PFSK-1 (cell line): ENCODE measurements at regions not wholly inside any gene's neighbourhood (a gene's known extent, or its start where the extent isn't known, plus 50 kb on each side); places are given as distances from the start of the nearest gene placed in this dataset.

ENCODE experiments used
- POLR2AphosphoS5 ChIP-seq: IDR thresholded peaks from 2 replicates; pipeline ENCODE4 v1.6.1; 2012; ENCODE audit warnings: low read depth, mild to moderate bottlenecking, control low read depth, low read length, moderate library complexity
- SIN3A ChIP-seq: IDR thresholded peaks from 2 replicates; pipeline ENCODE4 v1.6.1; 2012; ENCODE audit warnings: mild to moderate bottlenecking, low read length, moderate library complexity, borderline replicate concordance; ENCODE audit not compliant: insufficient read depth
- TAF1 ChIP-seq: IDR thresholded peaks from 2 replicates; pipeline ENCODE4 v1.6.1; 2012; ENCODE audit warnings: low read length, control low read depth, borderline replicate concordance; ENCODE audit not compliant: insufficient read depth

GRCh38 chr5:167870055-167870454 is 421.4 kb upstream of the WWC1 start:
- TF ChIP-seq POLR2AphosphoS5 (no peak), SIN3A (no peak), TAF1 (no peak)
